NK-92 treated with Interleukin-12 subunit alpha and Interleukin-12 subunit beta, amount 100 ng/mL, for 24 hours (cell line): ENCODE measurements at regions not wholly inside any gene's neighbourhood (a gene's known extent, or its start where the extent isn't known, plus 50 kb on each side); places are given as distances from the start of the nearest gene placed in this dataset.

Experiments used
- DNase-seq: peaks from one replicate; lab custom pipeline; 2025; lab: John Stamatoyannopoulos, UW

DNA sequence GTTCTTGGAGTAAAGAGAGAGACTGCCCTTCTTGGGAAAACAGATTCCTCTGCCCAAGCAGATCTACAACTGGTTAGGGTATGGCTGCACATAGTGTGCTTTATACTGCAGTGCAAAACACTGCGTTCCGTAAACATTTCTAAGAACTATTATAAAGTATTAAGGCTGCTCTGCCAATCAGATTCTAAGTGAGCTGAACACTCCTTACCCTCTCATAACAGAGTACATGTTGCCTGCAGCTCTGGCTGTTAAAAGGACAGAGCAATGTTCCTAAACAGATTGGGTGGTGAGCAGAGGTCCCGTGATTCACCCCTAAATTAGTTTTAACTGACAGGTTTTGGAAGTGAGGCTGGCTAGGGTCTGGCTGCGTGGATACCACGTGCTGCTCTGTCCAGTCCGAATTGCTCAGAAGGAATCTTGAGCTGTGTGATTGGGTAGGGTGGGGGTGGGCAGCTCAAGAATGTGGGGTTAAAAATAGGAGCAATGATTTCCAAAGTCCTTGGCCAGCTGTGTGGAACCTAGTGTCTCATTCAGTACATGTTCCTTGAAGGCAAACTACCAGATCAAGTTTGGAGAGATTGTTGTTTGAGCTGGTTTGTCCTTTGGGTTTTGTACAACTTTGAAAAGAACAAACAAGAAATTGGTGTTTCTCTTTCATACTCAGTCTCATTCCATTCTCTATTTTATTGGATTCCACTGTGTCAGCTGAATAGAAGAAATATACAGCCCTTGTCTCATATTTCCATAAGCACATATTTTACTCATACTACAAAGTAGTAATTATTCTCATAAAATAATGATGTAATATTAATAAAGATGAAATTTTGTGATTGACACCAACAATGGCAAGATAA, 497.6 kb upstream of the CD180 start:
- DNase-seq: no peak

DNA sequence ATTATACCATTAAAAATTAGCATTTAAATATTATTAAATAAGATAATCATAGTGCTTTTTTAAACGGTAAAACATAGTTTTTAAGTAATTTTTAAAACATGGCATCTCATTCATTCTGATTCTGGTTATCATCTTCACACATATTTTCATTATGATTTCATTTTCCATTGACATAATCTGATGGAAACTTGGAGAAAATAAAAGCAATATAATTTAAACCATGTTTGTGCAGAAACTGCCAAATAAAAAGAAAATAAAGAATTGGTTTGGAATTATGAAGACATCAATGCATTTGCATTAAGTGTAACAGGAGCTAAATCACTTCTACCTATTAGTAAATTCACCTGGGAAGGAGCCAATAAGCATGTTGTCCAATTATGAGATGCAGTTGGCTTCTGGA, 490.1 kb upstream of the CD180 start:
- no peak for DNase-seq

DNA sequence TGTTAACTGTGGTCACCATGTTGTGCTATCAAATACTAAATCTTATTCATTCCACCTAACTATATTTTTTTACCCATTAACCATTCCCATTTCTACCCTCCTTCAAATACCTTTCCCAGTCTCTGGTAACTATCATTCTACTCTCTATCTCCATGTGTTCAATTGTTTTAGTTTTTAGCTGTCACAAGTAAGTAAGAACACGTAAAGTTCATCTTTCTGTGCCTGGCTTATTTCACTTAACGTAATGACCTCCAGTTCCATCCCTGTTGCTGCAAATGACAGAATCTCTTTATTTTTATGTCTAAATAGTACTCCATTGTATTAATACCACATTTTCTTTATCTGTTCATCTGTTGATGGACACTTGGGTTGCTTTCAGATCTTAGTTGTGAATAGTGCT, 485.1 kb upstream of the CD180 start:
- no peak for DNase-seq

DNA sequence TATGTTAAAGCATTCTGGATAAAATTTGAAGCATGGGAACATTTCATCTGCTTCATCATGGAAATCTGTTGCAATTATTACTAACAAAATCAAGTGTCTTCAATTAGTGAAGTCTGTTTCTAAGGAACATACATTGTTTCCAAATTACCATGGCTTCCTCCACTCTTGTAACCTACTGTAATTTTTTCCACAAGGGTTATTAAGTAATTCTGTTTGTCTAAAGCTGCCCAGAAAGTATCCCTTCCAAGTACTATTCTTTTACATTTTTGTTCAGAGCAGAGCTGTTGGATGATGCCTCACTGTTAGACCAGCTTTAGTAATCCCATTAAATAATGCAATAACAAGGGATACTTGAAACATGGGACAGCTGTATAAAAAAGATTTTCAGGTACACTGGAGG, 483.5 kb upstream of the CD180 start:
- DNase-seq: no peak

DNA sequence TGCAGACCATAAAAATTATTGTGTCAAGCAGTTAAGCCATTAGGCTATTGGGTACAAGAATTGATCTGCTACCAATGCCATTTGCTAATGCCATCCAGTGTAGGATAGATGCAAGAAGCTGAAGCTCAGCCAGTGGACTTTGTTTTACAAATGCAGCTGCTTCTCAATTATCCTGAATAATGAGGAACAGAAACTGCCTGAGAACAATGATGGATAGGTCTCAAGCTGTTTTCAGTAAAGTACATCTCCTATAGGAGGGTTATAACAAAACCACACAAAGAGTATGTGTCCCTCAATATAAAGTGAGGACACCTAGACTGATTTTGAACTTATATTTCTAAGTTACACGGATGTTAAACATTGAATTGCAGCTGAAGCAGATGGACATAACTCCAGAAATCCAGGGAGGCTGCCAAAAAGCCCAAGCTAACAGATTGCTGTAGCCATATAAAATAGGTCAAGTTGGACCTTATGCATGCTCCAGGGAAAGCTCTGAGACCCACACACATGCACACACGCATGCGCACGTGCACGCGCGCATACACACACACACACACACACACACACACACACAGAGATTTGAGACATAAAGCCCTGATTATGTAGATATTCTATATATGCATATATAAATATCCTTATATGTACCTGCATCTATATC, 482.7 kb upstream of the CD180 start:
- DNase-seq: no peak

DNA sequence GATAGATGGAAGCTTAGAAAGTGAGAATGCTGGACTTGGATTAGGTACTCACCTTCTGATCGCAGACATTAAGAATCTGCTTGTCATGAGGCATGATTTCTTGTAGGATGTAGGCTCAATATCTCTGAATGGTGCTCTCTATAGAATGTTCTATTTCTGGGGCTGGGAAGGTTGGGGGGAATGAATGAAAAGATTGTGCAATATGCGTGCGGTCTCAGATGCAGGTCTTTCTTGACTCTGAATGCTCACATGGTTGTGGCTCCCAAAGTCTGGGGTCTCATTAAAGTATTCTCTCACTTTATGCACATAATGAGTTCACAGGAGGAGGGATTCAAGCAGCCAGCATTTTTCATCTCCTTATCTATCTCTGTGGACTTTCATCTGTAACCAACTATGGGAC, 482.0 kb upstream of the CD180 start:
- DNase-seq: no peak

DNA sequence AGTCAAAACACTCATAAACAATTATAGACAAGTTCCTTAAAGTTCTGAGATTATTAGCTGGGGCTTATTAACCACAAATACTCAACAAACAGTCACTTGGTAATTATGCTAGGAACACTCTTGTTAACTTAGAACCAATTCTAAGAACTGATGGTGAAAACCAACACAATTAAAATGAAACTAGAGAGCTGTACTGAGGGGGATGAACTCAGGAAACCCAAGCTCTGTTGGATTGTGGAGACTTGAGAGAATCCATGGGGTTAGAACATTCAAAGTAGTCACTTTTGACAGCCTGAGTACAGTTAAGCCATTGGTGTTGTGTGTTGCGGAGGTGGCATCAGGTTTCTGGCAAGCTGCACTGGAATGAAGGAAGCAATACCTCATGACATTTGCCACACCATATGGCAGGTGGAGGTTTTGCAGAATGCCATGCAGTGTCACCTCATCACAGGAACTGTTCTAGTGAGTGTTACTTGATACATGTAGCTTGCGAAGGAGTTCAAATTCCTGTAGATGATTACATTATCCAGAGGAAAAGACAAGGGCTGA, 480.9 kb upstream of the CD180 start:
- DNase-seq: no peak

DNA sequence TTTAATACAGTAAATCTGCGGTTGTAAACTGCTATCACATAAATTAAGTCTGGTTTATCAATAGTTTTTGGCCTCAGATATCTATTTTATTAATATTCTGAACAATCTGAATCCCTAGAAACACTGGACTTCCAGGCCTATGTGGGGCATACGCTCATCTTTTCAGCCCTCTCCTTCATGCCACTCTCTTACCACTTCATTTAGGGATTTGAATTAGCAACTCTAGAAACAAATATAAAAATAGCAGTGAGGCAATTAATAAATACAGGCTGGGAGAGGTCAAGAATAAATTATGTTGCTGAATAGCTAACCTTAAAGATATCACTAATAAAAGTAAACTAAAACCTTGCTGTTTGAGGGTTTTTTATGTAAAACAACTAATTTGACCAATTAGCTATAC, 480.3 kb upstream of the CD180 start:
- no peak for DNase-seq

DNA sequence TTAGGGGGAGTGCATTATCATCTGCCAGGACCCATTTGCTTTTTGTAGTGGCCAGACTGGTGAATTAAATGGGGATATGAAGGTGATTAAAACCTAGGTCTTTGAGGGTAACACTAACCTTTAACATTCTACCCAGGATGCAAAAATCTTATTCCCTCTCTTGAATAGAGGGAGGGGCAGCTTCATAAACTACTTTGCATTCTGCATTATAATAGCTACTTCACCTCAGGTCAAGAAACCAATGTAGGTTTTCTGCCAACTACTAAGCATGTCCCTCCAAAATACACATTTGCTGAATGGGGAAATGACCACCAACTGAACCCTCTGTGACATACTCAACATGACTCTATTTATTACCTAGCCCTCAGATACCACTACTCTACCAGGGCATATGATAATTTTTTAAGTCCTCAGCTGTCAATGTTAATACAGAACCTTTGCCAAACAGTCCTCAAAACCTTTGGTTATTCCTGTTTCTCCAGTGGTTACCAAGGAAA, 477.6 kb upstream of the CD180 start:
- no peak for DNase-seq

DNA sequence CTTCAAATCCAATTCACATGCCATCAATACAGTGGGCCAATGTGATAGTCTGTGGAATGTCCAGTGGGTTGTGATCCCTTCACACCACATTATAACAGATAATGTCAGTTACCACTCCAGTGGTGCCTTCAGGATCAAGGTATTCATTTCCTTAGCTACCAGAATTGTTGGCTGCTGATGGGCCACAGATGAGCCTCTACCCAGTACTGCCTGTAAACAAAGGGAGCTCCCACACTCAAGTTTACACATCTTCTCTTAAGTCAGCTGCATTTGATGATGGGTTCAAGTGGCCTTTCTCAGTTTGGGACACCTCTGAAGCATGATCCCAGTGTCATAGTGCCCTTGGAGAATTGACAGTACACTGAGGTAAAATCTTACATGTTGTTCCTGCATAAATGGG, 477.0 kb upstream of the CD180 start:
- no peak for DNase-seq

DNA sequence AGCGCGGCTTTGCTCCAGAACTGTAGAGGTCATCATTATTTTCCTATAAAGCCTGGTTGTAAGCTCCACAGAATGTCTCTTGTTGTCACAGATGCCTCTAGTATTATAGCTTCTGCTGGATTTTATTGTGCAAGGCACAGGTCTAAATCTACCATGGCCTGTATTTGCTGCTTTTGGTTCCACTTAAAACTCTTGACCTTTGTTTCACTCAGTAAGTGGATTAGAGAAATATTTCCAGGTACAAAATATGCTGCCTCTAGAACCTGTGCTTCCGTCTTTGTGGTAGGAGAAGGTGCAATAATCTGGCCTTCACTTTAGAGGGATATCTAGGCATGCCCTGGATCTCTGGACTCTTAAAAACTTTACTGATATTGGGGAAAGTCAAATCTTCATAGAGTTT, 476.6 kb upstream of the CD180 start:
- no peak for DNase-seq

DNA sequence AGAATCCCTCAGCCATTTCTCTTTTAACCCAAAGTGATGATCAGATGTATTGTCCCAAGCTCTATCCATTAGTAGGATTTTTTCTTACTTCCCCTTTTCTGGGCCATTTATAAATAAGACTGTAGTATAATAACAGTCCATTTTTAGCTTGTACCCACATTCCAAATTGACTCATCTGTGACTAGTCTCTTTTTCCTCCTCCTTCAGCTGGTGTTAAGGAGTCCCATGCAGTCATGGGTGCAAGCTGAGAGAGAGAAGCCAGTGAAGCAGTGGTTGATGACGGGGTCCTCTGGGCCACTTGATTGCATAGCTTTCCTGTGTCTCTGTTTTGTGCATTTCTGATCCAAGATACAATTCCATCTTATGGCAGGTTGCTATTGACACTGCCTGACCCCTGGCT, 476.0 kb upstream of the CD180 start:
- DNase-seq: no peak

DNA sequence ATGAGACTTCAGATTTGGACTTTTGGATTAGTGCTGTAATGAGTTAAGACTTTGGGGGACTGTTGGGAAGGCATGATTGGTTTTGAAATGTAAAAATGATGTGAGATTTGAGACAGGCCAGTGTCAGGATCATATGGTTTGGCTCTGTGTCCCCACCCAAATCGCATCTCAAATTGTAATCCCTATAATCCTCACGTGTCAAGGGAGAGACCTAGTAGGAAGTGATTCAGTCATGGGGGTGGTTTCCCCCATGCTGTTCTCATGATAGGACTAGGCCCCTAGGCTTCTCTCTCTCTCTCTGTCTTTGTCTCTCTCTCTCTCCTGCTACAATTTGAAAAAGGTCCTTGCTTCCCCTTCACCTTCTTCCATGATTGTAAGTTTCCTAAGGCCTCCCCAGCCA, 473.3 kb upstream of the CD180 start:
- DNase-seq: no peak

DNA sequence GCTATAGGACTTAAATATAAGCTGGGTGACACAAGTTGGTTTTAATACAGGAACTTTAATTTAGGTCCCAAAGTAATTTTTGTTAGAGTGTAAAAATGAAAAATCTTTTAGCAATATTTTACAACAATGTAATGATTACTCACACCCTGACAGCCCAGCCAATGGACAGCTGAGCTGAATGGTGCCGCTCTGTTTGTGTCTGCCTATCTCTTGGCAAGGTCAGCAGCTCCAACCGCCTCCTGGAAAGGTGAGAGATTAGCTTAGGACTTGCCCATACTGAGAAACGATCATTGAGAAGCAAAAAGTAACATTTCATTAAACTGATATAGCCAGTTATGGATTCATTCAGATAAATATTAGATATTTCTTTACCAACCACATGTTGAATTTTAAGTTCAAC, 463.6 kb upstream of the CD180 start:
- DNase-seq: no peak

DNA sequence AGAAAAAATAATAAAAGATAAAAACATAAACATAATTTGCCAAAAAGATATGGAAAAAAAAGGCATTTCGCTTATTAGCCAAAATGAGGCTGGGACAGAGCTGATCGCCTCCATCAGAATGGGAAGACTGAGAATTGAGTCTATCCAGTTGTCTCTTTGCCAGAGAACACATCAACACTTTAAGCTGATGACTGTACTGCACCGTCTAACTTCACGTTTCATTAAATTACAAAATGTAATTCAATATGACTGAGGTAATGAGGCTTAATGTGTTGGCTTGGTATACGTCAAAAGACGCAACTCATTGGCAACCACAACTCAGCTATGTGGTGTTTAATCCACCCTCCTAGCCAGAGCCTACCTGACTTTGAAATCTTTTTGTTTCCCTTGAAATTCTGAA, 462.7 kb upstream of the CD180 start:
- no peak for DNase-seq

DNA sequence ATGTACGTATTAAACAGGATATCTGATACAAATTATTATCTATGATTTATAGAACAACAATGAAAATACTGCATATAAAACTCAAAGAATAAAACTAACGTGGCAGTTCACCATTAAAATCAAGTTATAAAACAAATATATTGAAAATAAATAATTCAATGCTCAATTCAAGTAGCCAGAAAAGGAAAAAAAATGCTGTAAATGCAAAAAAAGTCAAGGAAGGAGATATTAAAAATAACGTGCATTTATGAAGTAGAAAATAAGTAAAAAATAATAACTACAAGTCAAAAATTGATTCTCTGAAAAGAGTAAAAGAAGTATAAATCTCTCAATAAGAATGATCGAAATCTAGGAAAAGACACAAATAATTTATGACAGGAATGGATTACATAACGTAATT, 460.5 kb upstream of the CD180 start:
- DNase-seq: no peak

DNA sequence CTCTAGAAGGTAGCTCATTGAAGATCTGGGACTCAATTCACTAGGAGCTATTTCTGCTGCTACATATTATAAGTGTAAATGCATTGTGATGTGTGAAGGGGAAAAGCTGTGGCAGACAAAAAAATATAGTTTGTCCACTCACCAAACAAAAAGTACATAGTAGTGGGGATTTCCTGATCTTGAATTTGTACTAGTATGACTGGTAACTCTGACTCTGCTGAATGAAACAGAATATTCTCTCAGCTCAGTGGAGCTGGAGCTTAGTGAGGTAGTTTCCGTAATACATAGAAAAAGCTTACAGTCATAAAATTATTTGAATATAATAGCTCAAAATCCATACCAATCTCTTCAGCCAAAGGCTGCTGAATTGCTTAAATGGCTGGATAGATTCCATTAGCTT, 455.6 kb upstream of the CD180 start:
- DNase-seq: no peak

DNA sequence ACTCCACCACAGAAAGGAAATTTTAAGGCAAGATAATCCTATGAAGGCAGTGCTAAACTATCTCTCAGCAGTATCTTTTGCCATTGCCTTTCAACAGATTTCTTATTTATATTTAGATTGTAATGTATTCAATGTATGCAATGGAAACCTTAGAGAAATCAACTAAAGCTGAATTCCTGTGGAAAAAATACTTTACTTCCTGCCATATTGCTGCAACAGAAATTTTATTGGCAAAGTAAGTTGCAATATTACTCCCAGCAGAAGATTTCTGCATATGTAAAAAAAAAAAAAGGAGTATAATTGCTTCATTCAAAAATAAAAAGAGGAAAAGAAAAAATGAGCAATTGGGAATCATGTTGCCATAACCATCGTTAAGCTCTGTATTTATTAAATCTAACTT, 454.6 kb upstream of the CD180 start:
- DNase-seq: no peak

DNA sequence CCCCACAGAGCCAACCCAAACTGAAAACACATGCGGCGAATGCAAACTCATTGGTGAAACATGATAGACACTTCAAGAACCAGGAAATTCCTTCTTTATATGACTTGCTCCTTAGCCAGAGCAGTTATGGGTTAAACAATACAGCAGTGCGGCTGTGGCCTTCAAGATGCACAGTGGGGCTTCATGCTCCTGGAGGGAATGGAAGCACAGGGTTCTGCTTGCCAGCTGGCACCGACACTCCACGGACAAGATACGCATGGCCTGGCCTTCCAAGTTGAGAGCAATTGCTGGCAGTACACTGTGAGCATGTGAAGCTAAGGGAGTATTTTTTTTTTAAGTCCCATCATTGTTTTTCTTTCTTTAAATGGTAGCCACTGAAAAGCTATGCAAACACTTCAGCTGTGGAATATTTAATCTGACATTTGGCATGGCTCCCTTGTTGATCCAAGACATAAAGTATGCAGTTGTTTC, 451.6 kb upstream of the CD180 start:
- DNase-seq: no peak

DNA sequence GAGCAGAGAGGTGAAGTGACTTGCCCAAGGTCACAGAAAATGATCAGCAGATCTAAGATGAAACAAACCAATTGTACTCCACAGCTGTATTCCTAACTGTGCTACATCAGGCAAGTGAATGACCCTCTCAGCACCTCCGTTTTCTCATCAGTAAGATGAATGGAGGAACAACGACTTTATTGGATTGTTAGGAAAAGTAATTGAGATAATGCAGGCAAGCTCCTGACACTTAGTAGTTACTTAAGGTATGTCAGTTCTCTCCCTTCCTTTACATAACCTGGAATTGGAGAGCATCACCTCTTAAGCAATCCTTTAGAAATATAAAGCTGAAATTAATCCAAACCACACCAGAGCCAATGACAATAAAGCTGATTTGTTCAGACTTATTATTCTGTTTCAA, 451.2 kb upstream of the CD180 start:
- DNase-seq: no peak

DNA sequence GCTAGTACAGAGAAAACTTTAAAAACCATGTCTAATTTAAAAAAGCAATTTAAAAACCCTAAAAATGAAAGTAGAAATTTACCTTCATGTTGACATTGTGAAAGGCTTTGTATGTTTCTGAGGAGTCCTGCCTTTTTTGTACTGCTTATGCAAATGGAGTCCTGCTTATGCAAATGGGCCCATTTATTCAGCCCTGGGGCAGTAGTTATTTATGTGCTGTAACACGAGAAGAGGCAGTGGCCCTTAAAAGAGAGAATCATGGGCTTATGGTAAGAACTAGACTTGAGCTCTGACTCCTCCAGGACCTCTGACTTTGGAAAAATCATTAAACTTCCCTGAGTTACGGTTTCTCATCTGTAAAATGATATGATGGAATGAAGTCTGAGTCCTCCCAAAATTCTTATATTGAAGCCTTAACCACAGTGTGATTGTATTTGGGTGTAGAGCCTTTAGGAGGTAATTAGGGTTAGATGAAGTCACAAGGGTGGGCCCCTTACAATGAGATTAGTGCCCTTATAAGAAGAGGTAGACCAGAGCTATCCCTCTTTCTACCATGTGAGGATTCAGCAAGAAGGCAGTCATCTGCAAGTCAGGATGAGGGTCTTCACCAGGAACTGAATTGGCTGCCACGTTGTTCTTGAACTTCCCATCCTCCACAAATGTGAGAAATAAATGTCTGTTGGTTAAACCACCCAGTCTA, 447.8 kb upstream of the CD180 start:
- no peak for DNase-seq

DNA sequence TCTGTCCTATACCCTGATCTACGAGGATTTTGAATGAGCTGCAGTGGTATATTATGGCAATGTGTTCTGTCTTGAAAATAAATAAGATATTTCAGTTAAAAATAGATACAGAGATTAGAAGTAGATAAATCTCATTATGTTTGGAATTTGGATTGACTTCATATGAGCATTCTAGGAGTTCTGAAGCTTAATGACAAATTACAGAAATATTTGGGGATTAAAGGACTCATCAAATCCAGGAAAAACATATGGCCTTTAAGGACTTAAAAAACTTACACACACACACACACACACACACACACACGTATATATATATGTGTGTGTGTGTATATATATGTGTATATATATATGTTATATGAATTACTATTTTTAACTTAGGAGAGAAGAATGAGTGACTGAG, 446.9 kb upstream of the CD180 start:
- DNase-seq: no peak

DNA sequence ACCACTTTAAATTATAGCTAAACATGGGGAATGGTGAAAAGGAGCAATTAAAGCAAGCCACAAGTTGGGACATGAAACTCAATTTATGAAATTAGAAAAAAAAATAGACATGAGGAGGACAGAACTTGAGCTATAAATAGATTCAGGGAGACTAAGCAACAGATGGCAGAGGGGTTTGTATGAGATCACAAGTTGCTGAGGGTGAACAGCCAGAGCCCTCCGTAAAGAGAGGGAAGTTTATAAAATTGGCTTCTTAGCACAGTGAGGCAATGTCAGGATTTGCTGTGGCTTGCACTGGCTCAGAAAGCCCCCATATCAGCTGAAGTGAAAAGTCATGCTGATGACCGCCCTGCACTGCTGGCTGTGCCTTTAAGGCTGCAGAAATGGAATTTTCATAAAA, 443.4 kb upstream of the CD180 start:
- no peak for DNase-seq
